Kidney capillary endothelial cell (primary cell): ENCODE measurements at regions not wholly inside any gene's neighbourhood (a gene's known extent, or its start where the extent isn't known, plus 50 kb on each side); places are given as distances from the start of the nearest gene placed in this dataset.

Source experiments
- DNase-seq: peaks from one replicate; pipeline ENCODE4 v3.0.0-alpha.2; 2018; ENCODE audit warnings: low spot score

DNA sequence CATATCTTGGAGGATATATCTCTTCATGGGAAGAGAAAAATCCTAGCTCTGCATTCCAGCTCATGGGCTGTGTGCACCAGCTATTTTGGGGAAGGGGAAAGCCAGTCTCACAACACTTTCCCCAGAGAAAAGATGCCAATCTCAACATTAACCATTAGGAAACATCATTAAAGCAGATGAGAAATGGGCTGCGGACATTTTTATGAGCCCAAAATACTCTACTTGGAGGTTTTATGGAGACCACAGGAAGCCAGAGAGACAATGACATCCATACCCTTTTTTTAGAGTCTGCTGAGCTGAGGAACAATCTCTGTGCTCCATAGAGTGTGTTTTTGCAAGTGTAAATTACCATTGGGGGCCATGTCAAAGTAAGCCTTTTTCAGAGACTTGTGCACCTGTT lies 213.7 kb downstream of the TRIB2 start:
- DNase-seq, result no peak

DNA sequence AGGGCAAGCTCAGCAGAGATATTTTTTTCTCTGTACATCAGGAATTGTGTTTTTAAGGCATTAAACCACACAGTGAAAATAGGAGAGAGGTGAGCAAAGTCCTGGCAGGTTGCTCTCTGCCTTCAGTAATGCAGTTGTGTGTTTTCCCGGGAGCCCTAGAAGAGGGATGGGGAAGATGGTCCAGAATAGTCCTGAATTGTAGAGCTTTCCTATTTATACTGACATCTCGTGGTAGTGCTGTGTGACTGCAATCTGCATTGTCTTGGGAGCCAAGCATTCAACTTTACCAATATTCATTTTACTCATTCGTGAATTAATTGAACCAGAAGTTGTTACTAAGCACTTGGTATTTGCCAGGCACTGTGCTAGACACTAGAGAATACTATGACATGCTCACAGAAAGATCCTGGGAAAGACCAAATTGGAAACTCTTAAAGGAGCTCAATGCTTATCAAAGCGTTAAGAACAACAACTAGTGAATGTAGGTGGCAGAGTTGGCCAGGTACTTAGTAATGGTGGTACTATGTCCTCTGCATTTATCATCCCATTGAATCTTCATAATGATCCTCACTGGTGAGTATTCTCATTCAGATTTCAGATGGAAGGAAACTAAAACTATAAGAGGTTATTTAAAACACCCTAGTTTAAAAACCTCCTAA lies 214.6 kb downstream of the TRIB2 start:
- DNase-seq, result peak; percentile 58

GRCh38 chr2:12932192-12932591 lies 215.5 kb downstream of the TRIB2 start:
- DNase-seq, result no peak

GRCh38 chr2:12934146-12934756 lies 217.5 kb downstream of the TRIB2 start:
- no peak for DNase-seq

DNA sequence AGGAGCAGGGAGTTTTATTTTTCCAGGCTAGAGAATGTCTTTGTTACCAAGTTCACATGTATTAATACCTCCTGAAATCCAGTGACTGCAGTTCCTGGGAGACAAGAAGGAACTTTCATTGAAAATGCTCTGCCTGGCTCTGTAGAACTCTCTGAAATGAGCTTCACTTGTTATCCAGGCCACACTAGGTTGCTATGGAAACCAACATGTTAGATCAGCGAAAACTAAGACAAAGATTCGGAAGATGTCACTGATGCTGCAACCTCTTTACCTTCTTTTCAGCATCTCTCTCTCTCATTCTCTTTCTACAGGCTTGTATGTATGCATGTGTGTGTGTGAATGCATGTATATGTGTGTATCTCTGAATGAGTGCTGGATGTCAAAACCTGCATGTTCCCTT lies 218.5 kb downstream of the TRIB2 start:
- DNase-seq, result no peak

GRCh38 chr2:12935796-12936195 lies 219.1 kb downstream of the TRIB2 start:
- DNase-seq, result no peak

DNA sequence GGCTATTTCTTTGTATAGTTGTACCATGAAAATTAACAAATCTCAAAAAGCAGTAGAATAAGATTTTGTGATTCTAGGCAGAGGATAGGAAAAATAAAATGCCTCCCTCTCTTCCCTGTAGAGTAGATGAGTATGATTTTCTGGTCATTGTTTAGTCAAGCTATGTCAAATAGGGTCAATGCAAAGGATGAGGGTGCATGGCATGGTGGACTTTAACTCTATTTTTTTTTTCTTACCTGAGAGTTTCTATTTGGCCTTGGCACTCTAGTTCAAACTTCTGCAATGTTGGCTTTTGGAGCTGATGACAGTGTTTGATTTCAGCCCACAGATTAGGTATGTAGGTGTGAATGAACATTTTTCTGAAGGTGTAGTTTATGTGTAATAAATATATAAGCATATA lies 224.5 kb downstream of the TRIB2 start:
- no peak for DNase-seq

DNA sequence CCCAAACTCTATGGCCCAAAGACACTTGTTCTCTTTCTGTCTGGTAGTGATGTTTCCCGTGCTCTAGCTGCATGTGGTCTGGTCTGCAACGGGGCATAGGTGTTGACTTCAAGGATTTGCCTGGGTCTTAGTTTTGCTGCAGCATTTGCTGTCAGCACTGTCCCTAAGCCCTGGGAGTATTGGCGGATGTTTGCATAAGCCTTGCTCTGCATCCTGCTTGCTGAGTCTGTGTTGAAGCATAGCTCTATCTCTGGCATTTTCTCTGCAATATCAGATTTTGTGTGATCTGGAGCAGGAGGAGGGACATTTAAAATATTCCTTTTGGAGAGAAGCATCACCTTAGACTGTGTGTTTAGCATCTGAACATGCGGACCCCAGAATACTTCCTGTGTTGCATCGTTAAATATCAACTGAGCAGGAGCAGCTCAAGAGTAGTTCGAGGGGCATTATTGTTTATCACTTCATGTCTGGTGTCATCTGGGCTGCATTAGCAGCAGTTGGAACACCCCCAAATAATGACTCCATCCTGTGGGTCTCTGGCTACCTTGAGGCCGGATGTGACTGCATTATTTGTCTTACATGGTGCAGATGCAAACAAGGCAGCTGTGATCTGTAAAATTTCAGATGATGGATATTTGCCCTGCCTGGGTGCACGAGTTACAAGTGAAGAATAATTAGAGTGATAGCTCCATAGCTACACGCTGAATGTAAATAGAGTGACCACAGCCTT lies 231.7 kb downstream of the TRIB2 start:
- peak; percentile 49 for DNase-seq

DNA sequence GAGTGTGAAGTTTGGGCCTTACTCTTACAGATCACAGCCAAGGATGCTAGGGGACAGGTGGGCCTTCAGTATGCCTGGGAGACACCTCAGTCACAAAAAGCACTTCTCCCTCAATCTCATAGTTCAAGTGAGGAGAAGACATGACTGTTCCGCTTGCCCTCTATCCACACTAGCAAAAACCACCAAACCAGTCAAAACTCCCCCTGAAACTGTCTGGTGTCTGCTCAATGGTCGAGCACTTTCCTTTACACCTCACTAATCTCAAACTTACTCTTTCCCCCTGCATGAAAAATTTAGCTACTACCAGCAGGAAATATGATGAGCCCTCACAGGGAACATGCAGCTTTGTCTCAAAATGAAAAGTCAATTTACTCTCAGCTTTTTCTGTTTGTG lies 232.2 kb downstream of the TRIB2 start:
- DNase-seq, result no peak

DNA sequence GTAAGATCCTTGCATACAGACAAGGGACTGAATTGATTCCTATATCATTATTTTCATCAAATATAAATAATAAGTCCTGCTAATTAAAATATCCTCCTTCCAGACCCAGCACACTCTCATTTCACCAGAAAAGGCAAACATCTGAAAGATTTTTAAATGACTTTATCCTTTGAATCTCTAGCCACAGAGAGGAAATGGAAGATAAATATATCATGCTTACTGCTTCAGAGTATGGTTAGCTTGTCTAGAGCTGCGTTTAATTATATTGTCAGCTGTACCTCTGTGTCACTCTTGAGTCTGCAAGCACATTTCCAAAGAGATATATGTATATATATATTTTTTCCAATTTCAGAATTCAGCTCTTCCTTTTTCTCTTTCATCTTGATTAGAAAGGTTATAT lies 232.7 kb downstream of the TRIB2 start:
- no peak for DNase-seq

DNA sequence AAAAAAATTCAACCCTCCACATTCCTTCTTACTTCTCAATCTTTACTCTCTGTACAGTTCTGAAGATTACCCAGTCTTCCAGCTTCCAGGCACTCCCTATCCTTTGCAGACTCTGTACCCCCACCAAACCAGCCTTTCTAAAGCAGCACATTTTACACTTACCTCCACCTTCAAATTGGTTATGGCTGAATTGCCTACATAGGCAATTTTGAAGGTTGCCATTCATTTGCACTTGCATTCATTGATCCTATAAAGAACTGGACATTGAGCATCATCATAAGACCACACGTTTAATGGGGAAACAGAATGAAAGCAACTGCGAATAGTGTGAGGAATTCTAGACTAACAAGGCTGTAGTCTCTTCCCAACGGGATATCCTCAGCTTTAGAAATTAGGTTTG lies 233.4 kb downstream of the TRIB2 start:
- DNase-seq, result no peak

DNA sequence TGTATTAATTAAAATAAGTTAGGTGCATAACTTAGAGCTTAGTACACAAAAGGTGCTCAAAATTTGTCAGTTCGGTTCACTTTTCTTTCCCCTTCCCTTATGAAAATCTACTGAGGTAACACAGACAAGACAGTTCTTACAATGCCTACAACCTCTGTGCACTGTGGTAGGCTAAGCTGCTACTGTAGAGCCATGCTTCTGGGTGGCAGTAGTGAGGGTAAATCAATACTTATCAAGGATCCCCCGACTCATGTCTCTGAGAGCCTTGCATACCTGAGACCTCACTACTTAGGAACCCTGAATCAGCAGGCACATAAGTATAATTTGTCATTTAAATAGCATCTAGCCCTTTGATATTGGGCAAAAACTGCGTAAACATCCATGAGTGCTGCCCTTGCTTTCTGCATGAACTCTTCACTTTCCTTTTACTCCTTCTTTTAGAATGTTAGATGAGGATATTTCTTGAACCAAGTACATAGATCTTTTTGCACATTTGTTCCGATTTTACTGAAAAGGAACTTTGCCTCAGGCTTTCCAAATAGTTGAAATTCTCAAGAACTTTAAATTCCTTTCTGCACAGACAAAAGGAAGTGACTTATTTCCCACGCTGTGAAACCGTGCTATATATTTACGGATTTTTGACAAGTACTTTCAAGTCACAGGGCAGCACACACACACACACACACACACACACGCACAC lies 234.4 kb downstream of the TRIB2 start:
- DNase-seq, result peak; percentile 84

GRCh38 chr2:12951657-12951973 lies 234.9 kb downstream of the TRIB2 start:
- DNase-seq, result no peak

- DNase-seq, result no peak
Measured at GRCh38 chr2:12953596-12953995, 236.9 kb downstream of the TRIB2 start.

DNA sequence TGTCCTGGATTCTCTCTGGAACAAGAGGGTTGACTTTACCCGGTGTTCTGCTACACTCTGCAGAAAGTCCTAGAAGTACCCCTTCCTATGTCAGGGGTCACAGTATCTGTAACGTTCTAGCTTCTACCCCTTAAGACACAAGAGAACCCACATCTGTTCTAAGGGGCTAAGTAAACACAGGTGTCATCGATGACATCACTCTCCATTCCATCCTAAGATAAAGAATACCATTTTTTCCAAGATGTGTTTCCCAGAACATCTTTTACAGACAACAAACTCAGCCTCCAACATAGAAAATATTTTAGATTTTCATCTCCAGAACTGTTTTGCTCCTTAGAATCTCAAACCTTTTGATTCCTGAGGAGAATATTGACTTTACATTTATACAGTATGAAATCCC lies 239.1 kb downstream of the TRIB2 start:
- DNase-seq, result no peak

DNA sequence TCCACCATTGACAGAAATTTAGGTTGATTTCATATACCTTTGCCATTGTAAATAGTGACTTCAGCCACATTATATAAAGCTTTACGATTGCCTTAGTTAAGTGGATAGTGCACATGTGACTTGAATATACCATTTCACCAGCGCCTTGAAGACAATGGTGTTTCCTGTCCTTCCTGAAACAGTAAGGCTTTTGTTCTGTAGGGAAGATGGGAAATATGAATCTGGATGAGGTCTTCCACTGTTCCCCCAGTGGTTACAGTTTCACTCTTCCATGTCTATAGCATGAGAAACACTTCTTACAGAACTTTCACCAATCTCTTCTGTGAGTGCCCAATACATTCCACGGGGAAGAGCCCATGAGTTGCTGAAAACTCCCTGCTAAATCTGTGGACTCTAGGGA lies 240.5 kb downstream of the TRIB2 start:
- no peak for DNase-seq

- DNase-seq, result no peak
Measured at GRCh38 chr2:12959935-12960334, 243.2 kb downstream of the TRIB2 start.

DNA sequence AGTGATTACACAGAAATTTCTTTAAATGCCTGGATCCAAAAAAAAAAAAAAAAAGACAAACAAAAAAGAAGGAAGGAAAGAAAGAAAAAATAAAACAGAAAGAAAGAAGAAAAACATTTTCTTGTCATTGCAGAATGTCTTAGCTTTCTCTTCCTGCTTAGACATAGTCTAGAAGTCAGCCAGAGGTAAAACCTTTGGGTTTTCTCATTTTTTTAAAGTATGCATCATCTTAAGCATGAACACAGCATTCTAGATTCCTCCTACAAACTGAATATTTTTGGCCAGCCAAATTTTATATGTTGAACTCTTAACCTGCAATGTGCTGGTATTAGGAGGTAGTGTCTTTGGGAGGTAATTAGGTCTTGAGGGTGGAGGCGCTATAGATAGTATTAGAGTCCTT lies 243.9 kb downstream of the TRIB2 start:
- DNase-seq, result no peak

- DNase-seq, result no peak
Measured at GRCh38 chr2:12964904-12965539, 248.3 kb downstream of the TRIB2 start.

DNA sequence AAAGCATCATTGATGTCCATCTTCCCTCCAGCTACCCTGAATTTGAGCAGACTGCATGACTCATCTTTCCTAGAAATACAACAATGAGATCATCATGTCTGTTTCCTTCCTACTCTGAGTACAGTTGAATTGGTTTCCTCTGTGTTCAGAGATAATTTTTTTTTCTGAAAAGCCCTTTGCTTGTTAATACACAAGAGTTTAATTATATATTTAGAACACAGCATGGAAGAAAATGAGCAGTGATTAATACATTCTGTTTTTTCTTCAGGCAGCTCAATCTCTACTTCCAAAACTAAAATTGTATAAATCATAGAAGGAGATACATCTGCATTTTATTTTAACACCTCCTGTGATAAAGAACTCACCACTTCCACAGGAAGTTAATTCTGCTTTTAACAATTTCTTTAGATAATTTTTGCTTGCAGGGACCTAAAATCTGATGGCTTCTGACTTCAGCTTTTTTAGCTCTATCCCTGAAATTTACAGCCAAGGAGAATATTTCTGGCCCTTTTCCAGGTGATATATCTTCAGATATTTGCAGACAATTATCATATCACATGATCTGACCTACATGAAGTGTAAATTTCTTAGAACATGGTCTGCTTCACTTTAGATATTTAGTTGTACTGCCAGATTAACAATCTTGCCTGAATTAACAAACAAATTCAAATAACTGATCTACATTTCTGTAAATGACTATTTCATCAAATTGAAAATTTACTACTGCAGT lies 249.0 kb downstream of the TRIB2 start:
- DNase-seq, result peak; percentile 90

- DNase-seq, result no peak
Measured at GRCh38 chr2:12967804-12968203, 251.1 kb downstream of the TRIB2 start.

DNA sequence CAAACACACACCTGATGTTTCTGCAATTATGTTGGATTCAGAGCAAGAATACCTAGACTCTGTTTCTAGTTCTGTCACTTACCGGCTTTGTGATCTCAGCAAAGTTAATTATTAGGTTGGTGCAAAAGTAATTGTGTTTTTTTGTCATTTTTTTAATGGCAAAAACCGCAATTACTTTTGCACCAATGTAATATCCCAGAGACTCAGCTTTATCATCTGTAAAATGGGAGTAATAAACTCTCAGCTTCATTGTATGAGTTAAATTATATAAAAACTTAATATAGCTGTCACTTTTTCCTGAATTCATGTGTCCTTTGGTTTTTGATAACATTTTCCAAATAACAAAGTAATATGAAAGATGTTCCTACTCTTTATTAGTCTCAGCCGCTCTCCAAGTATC lies 251.7 kb downstream of the TRIB2 start:
- no peak for DNase-seq
